ENCODE measurements at regions not wholly inside any gene's neighbourhood (a gene's known extent, or its start where the extent isn't known, plus 50 kb on each side); places are given as distances from the start of the nearest gene placed in this dataset.

DNA sequence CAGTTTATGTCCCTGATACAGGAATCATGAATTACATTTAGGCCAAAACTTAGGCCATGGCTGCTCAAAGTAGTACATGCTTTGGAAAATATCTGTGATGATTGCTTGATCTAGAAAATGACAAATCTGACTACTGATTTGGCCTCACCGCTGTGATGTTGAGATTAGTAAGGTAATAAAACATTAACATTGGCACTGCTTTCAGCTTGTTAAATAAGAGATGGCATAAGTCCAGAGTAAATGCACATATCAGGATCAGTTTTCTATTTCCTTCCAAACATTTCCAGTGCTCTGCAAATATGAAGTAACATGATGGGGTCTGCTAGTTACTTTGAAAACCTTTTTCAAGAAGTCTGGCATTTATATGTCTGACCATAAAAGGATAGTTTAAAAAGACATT lies 687.3 kb upstream of the ACTRT1 start:
- no peaks in the 10 kb centered on the region for H3K27me3 ChIP-seq (ENCODE audit: low read length)
- H3K9me3 ChIP-seq (ENCODE audit: insufficient read depth, low read length), result no peaks in the 10 kb centered on the region
- no peaks in the 10 kb centered on the region for H3K36me3 ChIP-seq (ENCODE audit: low read length)
- no peak overlapping the region for H3K4me2 ChIP-seq (ENCODE audit: low read depth, low read length, poor library complexity, severe bottlenecking)
- H3K9me2 ChIP-seq (replicated peaks; ENCODE audit: insufficient read depth, low read length), result no peaks in the 10 kb centered on the region
- H3F3A ChIP-seq (ENCODE audit: insufficient read depth), result no peaks in the 10 kb centered on the region
- no peaks in the 10 kb centered on the region for H4K20me1 ChIP-seq (ENCODE audit: low read depth, low read length)
- H3K27ac ChIP-seq (ENCODE audit: low read depth, low read length), result no peak overlapping the region
- no peak overlapping the region for H2AFZ ChIP-seq (ENCODE audit: low read depth, low read length, severe bottlenecking)
- H3K9ac ChIP-seq (ENCODE audit: low read length), result no peak overlapping the region
- TF ChIP-seq, protein P1, sequence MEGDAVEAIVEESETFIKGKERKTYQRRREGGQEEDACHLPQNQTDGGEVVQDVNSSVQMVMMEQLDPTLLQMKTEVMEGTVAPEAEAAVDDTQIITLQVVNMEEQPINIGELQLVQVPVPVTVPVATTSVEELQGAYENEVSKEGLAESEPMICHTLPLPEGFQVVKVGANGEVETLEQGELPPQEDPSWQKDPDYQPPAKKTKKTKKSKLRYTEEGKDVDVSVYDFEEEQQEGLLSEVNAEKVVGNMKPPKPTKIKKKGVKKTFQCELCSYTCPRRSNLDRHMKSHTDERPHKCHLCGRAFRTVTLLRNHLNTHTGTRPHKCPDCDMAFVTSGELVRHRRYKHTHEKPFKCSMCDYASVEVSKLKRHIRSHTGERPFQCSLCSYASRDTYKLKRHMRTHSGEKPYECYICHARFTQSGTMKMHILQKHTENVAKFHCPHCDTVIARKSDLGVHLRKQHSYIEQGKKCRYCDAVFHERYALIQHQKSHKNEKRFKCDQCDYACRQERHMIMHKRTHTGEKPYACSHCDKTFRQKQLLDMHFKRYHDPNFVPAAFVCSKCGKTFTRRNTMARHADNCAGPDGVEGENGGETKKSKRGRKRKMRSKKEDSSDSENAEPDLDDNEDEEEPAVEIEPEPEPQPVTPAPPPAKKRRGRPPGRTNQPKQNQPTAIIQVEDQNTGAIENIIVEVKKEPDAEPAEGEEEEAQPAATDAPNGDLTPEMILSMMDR (IDR thresholded peaks at IDR 0.05; ENCODE audit: insufficient read depth, low read length, poor library complexity, severe bottlenecking), result no peak
- TF ChIP-seq EZH2phosphoT487 (conservative IDR thresholded peaks at IDR 0.05; ENCODE audit: low read length), result no peak
- no peaks in the 10 kb centered on the region for H3K79me2 ChIP-seq (ENCODE audit: insufficient read depth, low read length)
- H3K4me3 ChIP-seq (ENCODE audit: insufficient read depth, low read length, poor library complexity, severe bottlenecking), result no peak overlapping the region

DNA sequence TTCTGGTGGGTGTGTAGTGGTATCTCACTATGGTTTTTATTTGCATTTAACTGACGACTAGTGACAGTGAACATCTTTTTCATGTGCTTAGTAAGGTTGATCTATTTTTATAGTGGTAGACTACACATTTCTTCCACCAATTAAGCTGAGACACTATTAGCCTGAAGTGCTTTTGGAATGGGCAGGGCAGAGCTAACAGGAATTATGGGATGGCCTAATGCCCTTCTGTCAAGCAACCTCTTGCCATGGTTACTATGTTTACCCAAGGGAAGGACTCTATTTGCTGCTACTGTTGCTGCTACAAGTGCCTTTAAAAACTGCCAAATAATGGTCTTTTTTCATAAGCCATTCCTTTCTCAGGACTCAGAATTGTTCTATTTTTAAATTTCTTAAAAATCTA lies 676.7 kb upstream of the ACTRT1 start:
- Histone ChIP-seq H3K9me2 (replicated peaks; ENCODE audit: insufficient read depth, low read length) (no peaks in the 10 kb centered on the region), H3F3A (ENCODE audit: insufficient read depth) (no peaks in the 10 kb centered on the region), H3K4me2 (ENCODE audit: low read depth, low read length, poor library complexity, severe bottlenecking) (no peak overlapping the region), H3K36me3 (ENCODE audit: low read length) (no peaks in the 10 kb centered on the region), H3K9ac (ENCODE audit: low read length) (no peak overlapping the region), H3K27ac (ENCODE audit: low read depth, low read length) (no peak overlapping the region), H3K4me3 (ENCODE audit: insufficient read depth, low read length, poor library complexity, severe bottlenecking) (no peak overlapping the region), H4K20me1 (ENCODE audit: low read depth, low read length) (no peaks in the 10 kb centered on the region), H2AFZ (ENCODE audit: low read depth, low read length, severe bottlenecking) (no peak overlapping the region), H3K9me3 (ENCODE audit: insufficient read depth, low read length) (no peaks in the 10 kb centered on the region), H3K27me3 (ENCODE audit: low read length) (no peaks in the 10 kb centered on the region), H3K79me2 (ENCODE audit: insufficient read depth, low read length) (no peaks in the 10 kb centered on the region)
- no peak for TF ChIP-seq EZH2phosphoT487 (conservative IDR thresholded peaks at IDR 0.05; ENCODE audit: low read length)
- TF ChIP-seq, protein P1 (IDR thresholded peaks at IDR 0.05; ENCODE audit: insufficient read depth, low read length, poor library complexity, severe bottlenecking), result no peak

DNA sequence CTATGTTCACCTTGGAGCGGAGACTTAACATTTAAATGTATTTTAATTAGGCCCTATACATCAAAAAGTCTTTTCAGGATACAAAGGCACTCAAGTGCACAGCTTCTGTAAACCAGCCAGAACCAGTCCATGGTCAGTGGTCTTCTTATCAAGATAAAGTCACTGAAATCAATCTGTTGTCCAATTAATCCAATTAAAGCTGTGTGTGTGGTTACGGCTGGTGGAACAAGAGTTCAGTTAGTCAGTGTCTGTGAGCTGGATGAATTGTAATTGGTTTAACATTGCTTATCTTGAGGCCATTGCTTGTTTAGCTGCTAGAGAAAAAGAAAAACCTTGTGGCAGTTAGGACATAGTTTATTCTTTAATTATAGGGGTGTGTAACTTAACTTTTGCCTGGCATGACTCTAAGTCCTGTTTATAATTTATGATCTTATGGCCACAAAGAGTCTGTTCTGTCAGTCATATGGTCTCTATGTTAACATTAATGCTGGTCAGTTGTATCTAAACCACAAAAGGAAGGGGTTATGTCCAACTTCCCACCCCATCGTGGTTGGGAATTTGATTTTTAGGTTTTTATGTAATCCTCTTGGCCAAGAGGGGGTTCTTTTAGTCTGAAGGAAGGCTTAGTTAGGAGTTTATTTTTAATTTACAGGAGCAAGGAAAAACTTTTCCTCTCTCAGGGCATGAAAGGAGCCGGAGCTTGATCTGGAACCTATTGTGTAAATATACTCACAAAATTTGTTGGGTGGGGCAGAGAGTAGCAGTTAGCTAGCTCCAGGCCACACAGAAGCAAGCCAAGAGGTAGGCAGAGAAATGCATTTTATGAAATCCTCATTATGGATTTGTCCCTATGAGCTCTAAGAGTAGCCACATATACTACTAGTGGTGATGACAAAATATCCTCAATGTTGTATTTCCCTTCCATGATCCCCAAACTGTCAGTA lies 665.7 kb upstream of the ACTRT1 start:
- H3K4me3 ChIP-seq (ENCODE audit: insufficient read depth, low read length, poor library complexity, severe bottlenecking), result no peak overlapping the region
- no peaks in the 10 kb centered on the region for H3K9me3 ChIP-seq (ENCODE audit: insufficient read depth, low read length)
- H3K27me3 ChIP-seq (ENCODE audit: low read length), result no peaks in the 10 kb centered on the region
- no peak overlapping the region for H2AFZ ChIP-seq (ENCODE audit: low read depth, low read length, severe bottlenecking)
- no peak for TF ChIP-seq EZH2phosphoT487 (conservative IDR thresholded peaks at IDR 0.05; ENCODE audit: low read length)
- TF ChIP-seq, protein P1 (IDR thresholded peaks at IDR 0.05; ENCODE audit: insufficient read depth, low read length, poor library complexity, severe bottlenecking), result no peak
- H3K36me3 ChIP-seq (ENCODE audit: low read length), result no peaks in the 10 kb centered on the region
- no peak overlapping the region for H3K9ac ChIP-seq (ENCODE audit: low read length)
- no peaks in the 10 kb centered on the region for H3K9me2 ChIP-seq (replicated peaks; ENCODE audit: insufficient read depth, low read length)
- H3K4me2 ChIP-seq (ENCODE audit: low read depth, low read length, poor library complexity, severe bottlenecking), result no peak overlapping the region
- no peaks in the 10 kb centered on the region for H3F3A ChIP-seq (ENCODE audit: insufficient read depth)
- no peaks in the 10 kb centered on the region for H3K79me2 ChIP-seq (ENCODE audit: insufficient read depth, low read length)
- no peaks in the 10 kb centered on the region for H4K20me1 ChIP-seq (ENCODE audit: low read depth, low read length)
- no peak overlapping the region for H3K27ac ChIP-seq (ENCODE audit: low read depth, low read length)

Measured in SU-DHL-6 (cell line).